ENCODE measurements at regions not wholly inside any gene's neighbourhood (a gene's known extent, or its start where the extent isn't known, plus 50 kb on each side); places are given as distances from the start of the nearest gene placed in this dataset.

DNA sequence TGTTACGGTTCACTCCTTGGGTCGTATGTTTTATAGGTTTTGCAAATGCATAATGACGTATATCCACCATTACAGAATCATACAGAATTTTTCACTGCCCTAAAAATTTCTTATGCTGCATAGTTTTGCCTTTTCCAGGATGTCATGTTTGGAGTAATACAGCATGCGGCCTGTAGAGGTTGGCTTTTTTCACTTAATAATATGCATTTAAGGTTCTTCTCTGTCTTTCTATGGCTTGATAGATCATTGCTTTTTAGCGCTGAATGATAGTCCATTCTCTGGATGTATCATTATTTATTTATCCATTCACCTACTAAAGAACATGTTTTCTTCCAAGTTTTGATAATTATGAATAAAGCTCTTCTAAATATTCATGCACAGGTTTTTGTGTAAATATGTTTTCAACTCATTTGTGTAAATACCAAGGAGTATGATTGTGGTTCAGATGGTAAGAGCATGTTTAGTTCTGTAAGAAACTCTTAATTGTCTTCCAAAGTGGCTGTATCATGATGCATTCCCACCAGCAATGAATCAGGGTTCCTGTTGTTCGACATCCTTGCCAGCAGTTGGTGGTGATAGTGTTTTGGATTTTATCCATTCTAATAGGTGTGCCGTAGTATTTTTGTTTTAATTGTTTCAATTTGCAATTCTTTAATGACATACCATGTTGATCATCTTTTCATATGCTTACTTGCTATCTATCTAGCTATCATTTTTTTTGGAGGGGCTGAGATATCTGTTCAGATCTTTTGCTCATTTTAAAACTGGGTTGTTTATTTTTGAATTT is 531.2 kb upstream of the GHITM start:
- H2AFZ ChIP-seq (ENCODE audit: low read depth, low read length, poor library complexity, severe bottlenecking) = no peak overlapping the region
- H3K4me3 ChIP-seq (replicated peaks in 1 of 2; ENCODE audit: low read depth in 1 of 2, low read length in 2 of 2) = no peak overlapping the region
- no peaks in the 10 kb centered on the region for H4K20me1 ChIP-seq (ENCODE audit: insufficient read depth)
- no peaks in the 10 kb centered on the region for H3K27me3 ChIP-seq (ENCODE audit: insufficient read depth, low read length)
- no peak for ATAC-seq
- DNase-seq (ENCODE audit: low read depth, low spot score) = no peak
- no peak overlapping the region for H3K4me2 ChIP-seq (ENCODE audit: low read length)
- no peak overlapping the region for H3K27ac ChIP-seq (ENCODE audit: low read depth, low read length)
- CTCF ChIA-PET = no interaction called here
- no peaks in the 10 kb centered on the region for H3K79me2 ChIP-seq (ENCODE audit: insufficient read depth, low read length)
- no peak for TF ChIP-seq FOSL1 (IDR thresholded peaks at IDR 0.05; ENCODE audit: low read depth)
- no peak for TF ChIP-seq SP1 (IDR thresholded peaks at IDR 0.05; ENCODE audit: low read depth)
- no peak for TF ChIP-seq POLR2AphosphoS5 (IDR thresholded peaks at IDR 0.05; ENCODE audit: low read depth, low read length)
- intact Hi-C loops (cut with micrococcal nuclease) = no loop called here
- H3K9me2 ChIP-seq (ENCODE audit: insufficient read depth) = no peaks in the 10 kb centered on the region
- RAD21 ChIA-PET (ENCODE audit: low non-redundant PET in 1 of 2, low total read pairs in 2 of 2, uncharacterized antibody in 2 of 2, unreplicated experiment in 2 of 2) = no interaction called here
- H3K4me1 ChIP-seq (ENCODE audit: control insufficient read depth in 1 of 2, insufficient read depth in 2 of 2, low read length in 2 of 2) = no peaks in the 10 kb centered on the region
- no peak overlapping the region for H3K9ac ChIP-seq (ENCODE audit: low read length)
- POLR2A ChIA-PET = no interaction called here
- H3K36me3 ChIP-seq (ENCODE audit: control insufficient read depth in 1 of 2, insufficient read depth in 2 of 2, low read length in 2 of 2) = no peaks in the 10 kb centered on the region
- peaks cover 14 to 16% of the 10 kb centered on the region in 2 experiments; a peak in 2 of 4 replicates for H3K9me3 ChIP-seq (ENCODE audit: control insufficient read depth in 1 of 2, insufficient read depth in 1 of 2, low read depth in 1 of 2, low read length in 2 of 2)
- BruUV-seq (replicated peaks) = no TSS peak

DNA sequence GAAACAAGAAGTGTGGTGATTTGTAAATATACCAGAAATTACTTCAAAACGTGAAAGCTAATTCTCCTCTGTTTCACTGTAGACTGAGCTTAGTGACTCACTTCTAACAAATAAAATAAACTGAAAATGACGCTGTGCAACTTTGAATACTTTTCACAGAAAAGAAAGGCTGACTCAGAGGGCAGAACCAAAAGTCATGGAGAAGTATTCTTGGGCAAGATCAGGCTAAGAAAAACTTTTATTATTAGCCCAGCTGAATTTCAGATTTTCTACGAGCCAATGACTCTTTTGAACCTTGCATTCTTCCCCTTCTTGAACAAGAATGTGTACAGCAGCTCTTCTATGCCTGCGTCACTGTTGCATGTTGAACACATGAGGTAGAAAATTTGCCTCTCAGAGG is 527.3 kb upstream of the GHITM start:
- ATAC-seq (no peak), DNase-seq (ENCODE audit: low read depth, low spot score) (no peak)
- H3K27me3 ChIP-seq (ENCODE audit: insufficient read depth, low read length) = no peaks in the 10 kb centered on the region
- RAD21 ChIA-PET (ENCODE audit: low non-redundant PET in 1 of 2, low total read pairs in 2 of 2, uncharacterized antibody in 2 of 2, unreplicated experiment in 2 of 2) = no interaction called here
- POLR2A ChIA-PET = no interaction called here
- peaks cover 11 to 24% of the 10 kb centered on the region in 2 experiments; a peak in 2 of 4 replicates for H3K9me3 ChIP-seq (ENCODE audit: control insufficient read depth in 1 of 2, insufficient read depth in 1 of 2, low read depth in 1 of 2, low read length in 2 of 2)
- no peaks in the 10 kb centered on the region for H3K36me3 ChIP-seq (ENCODE audit: control insufficient read depth in 1 of 2, insufficient read depth in 2 of 2, low read length in 2 of 2)
- no peak overlapping the region for H3K4me3 ChIP-seq (replicated peaks in 1 of 2; ENCODE audit: low read depth in 1 of 2, low read length in 2 of 2)
- H3K79me2 ChIP-seq (ENCODE audit: insufficient read depth, low read length) = no peaks in the 10 kb centered on the region
- H3K4me2 ChIP-seq (ENCODE audit: low read length) = no peak overlapping the region
- H3K9me2 ChIP-seq (ENCODE audit: insufficient read depth) = no peaks in the 10 kb centered on the region
- no peak overlapping the region for H3K27ac ChIP-seq (ENCODE audit: low read depth, low read length)
- CTCF ChIA-PET = no interaction called here
- H3K4me1 ChIP-seq (ENCODE audit: control insufficient read depth in 1 of 2, insufficient read depth in 2 of 2, low read length in 2 of 2) = no peaks in the 10 kb centered on the region
- no TSS peak for BruUV-seq (replicated peaks)
- TF ChIP-seq EZH2phosphoT487 (IDR thresholded peaks at IDR 0.05; ENCODE audit: borderline replicate concordance) = no peak
- TF ChIP-seq POLR2A (IDR thresholded peaks at IDR 0.05; ENCODE audit: borderline replicate concordance, extremely low read depth, insufficient read depth, insufficient read length) = no peak
- TF ChIP-seq, protein P1, sequence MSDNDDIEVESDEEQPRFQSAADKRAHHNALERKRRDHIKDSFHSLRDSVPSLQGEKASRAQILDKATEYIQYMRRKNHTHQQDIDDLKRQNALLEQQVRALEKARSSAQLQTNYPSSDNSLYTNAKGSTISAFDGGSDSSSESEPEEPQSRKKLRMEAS (IDR thresholded peaks at IDR 0.05) = no peak
- TF ChIP-seq SIN3A (IDR thresholded peaks at IDR 0.05; ENCODE audit: low read depth) = no peak
- TF ChIP-seq FOSL1 (IDR thresholded peaks at IDR 0.05; ENCODE audit: low read depth) = no peak
- no peak for TF ChIP-seq POLR2AphosphoS5 (IDR thresholded peaks at IDR 0.05; ENCODE audit: low read depth, low read length)
- no peak for TF ChIP-seq CEBPB (IDR thresholded peaks at IDR 0.05; ENCODE audit: low read depth)
- no peak for TF ChIP-seq CTCF (IDR thresholded peaks at IDR 0.05 in 2 of 3, conservative IDR thresholded peaks at IDR 0.05 in 1 of 3; ENCODE audit: borderline replicate concordance in 1 of 3, insufficient read depth in 1 of 3, low read depth in 2 of 3, low read length in 2 of 3)
- no peak for TF ChIP-seq YY1 (IDR thresholded peaks at IDR 0.05; ENCODE audit: extremely low read depth, insufficient replicate concordance, low read depth, low read length)
- TF ChIP-seq, protein P2, sequence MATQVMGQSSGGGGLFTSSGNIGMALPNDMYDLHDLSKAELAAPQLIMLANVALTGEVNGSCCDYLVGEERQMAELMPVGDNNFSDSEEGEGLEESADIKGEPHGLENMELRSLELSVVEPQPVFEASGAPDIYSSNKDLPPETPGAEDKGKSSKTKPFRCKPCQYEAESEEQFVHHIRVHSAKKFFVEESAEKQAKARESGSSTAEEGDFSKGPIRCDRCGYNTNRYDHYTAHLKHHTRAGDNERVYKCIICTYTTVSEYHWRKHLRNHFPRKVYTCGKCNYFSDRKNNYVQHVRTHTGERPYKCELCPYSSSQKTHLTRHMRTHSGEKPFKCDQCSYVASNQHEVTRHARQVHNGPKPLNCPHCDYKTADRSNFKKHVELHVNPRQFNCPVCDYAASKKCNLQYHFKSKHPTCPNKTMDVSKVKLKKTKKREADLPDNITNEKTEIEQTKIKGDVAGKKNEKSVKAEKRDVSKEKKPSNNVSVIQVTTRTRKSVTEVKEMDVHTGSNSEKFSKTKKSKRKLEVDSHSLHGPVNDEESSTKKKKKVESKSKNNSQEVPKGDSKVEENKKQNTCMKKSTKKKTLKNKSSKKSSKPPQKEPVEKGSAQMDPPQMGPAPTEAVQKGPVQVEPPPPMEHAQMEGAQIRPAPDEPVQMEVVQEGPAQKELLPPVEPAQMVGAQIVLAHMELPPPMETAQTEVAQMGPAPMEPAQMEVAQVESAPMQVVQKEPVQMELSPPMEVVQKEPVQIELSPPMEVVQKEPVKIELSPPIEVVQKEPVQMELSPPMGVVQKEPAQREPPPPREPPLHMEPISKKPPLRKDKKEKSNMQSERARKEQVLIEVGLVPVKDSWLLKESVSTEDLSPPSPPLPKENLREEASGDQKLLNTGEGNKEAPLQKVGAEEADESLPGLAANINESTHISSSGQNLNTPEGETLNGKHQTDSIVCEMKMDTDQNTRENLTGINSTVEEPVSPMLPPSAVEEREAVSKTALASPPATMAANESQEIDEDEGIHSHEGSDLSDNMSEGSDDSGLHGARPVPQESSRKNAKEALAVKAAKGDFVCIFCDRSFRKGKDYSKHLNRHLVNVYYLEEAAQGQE (IDR thresholded peaks at IDR 0.05; ENCODE audit: low read depth) = no peak
- no peak for TF ChIP-seq ZNF274 (IDR thresholded peaks at IDR 0.05; ENCODE audit: low read depth, low read length)
- intact Hi-C loops (cut with micrococcal nuclease) = no loop called here
- H3K9ac ChIP-seq (ENCODE audit: low read length) = no peak overlapping the region
- no peak overlapping the region for H2AFZ ChIP-seq (ENCODE audit: low read depth, low read length, poor library complexity, severe bottlenecking)
- H4K20me1 ChIP-seq (ENCODE audit: insufficient read depth) = no peaks in the 10 kb centered on the region

Data from HCT116 (cell line).